ENCODE measurements at regions not wholly inside any gene's neighbourhood (a gene's known extent, or its start where the extent isn't known, plus 50 kb on each side); places are given as distances from the start of the nearest gene placed in this dataset.

DNA sequence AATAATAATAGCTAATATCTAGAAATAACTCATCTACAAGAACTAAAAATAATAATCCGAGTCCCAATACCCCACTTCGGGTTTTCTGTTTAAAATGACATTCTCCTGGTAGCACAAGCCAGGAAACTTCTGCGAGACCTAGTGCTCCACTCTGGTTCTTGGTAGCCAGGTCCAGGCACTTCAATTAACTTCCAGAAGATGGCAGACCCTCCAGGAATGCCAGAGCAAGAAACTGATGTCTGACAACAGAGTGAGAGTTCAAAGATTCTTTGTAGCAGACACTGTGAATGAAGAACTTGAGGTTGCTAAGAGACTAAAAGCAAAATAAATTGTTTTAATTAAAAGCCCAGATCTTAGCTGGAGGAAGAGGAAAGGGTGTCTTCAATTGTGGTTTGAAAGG, 1963.3 kb upstream of the CDH9 start:
- WGBS, 3 donors, result 82 to 87% (median 82%) methylated on average over 3 of the region's 3 CpGs
- DNase-seq, result no peak
- intact Hi-C loops (cut with DNase I), result no loop called here
- Histone ChIP-seq H3K36me3 (no peaks in the 10 kb centered on the region), H3K9me3 (no peaks in the 10 kb centered on the region), H3K4me1 (ENCODE audit: insufficient read depth) (no peaks in the 10 kb centered on the region), H3K4me3 (no peak overlapping the region), H3K27me3 (peaks cover 3% of the 10 kb centered on the region), H3K27ac (no peak overlapping the region)
- TF ChIP-seq, protein P1, sequence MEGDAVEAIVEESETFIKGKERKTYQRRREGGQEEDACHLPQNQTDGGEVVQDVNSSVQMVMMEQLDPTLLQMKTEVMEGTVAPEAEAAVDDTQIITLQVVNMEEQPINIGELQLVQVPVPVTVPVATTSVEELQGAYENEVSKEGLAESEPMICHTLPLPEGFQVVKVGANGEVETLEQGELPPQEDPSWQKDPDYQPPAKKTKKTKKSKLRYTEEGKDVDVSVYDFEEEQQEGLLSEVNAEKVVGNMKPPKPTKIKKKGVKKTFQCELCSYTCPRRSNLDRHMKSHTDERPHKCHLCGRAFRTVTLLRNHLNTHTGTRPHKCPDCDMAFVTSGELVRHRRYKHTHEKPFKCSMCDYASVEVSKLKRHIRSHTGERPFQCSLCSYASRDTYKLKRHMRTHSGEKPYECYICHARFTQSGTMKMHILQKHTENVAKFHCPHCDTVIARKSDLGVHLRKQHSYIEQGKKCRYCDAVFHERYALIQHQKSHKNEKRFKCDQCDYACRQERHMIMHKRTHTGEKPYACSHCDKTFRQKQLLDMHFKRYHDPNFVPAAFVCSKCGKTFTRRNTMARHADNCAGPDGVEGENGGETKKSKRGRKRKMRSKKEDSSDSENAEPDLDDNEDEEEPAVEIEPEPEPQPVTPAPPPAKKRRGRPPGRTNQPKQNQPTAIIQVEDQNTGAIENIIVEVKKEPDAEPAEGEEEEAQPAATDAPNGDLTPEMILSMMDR (IDR thresholded peaks at IDR 0.05), result no peak
- TF ChIP-seq EP300 (IDR thresholded peaks at IDR 0.05), result no peak
- no peak for TF ChIP-seq POLR2A (IDR thresholded peaks at IDR 0.05)

DNA sequence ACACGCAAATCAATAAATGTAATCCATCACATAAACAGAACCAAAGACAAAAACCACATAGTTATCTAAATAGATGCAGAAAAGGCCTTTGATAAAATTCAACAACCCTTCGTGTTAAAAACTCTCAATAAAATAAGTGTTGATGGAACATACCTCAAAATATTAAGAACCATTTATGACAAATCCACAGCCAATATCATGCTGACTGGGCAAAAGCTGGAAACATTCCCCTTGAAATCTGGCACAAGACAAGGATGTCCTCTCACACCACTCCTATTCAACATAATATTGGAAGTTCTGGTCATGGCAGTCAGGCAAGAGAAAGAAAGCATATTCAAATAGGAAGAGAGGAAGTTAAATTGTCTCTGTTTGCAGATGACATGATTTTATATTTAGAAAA, 1946.3 kb upstream of the CDH9 start:
- DNase-seq, result no peak
- WGBS, 3 donors, result 63 to 83% (median 73%) methylated on average over 2 of the region's 2 CpGs
- TF ChIP-seq EP300 (IDR thresholded peaks at IDR 0.05) (no peak), POLR2A (IDR thresholded peaks at IDR 0.05) (no peak)
- TF ChIP-seq, protein P1 (IDR thresholded peaks at IDR 0.05), result no peak
- Histone ChIP-seq H3K4me3 (no peak overlapping the region), H3K9me3 (no peaks in the 10 kb centered on the region), H3K27me3 (no peaks in the 10 kb centered on the region), H3K4me1 (ENCODE audit: insufficient read depth) (no peaks in the 10 kb centered on the region), H3K27ac (no peak overlapping the region), H3K36me3 (no peaks in the 10 kb centered on the region)
- intact Hi-C loops (cut with DNase I), result no loop called here

- 90 to 96% (median 93%) methylated on average over 2 of the region's 2 CpGs for WGBS, 3 donors
Observed at GRCh38 chr5:28975508-28975907, 1937.1 kb upstream of the CDH9 start.

DNA sequence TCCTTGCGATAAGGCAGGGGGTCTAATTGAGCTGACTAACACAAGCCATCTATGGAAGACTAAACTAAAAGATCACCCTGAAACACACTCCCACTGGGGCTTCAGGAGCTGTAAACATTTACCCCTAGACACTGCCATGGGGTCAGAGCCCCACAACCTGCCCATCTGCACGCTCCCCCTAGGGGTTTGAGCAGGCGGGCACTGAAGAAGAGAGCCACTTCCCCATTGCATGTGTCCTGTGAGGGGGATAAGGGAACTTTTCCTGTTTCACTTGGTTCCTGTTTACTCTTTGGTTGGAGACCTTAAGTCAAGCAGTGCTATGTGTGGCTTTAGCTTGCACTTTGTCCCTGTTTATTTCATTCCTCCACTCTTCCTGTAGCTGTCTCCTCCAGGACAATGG, 1929.5 kb upstream of the CDH9 start:
- no peaks in the 10 kb centered on the region for H3K36me3 ChIP-seq
- H3K4me3 ChIP-seq, result no peak overlapping the region
- WGBS, 3 donors, result 82 to 87% (median 86%) methylated on average over 3 of the region's 3 CpGs
- no peaks in the 10 kb centered on the region for H3K4me1 ChIP-seq (ENCODE audit: insufficient read depth)
- H3K27me3 ChIP-seq, result no peaks in the 10 kb centered on the region
- intact Hi-C loops (cut with DNase I), result no loop called here
- H3K9me3 ChIP-seq, result no peaks in the 10 kb centered on the region
- H3K27ac ChIP-seq, result no peak overlapping the region
- TF ChIP-seq EP300 (IDR thresholded peaks at IDR 0.05) (no peak), POLR2A (IDR thresholded peaks at IDR 0.05) (no peak)
- TF ChIP-seq, protein P1 (IDR thresholded peaks at IDR 0.05), result no peak
- no peak for DNase-seq

More at GRCh38 chr5:28975508-28975907, 1937.1 kb upstream of the CDH9 start:
- Histone ChIP-seq H3K4me3 (no peak overlapping the region), H3K27ac (no peak overlapping the region), H3K4me1 (ENCODE audit: insufficient read depth) (no peaks in the 10 kb centered on the region), H3K36me3 (no peaks in the 10 kb centered on the region), H3K9me3 (no peaks in the 10 kb centered on the region), H3K27me3 (no peaks in the 10 kb centered on the region)
- TF ChIP-seq, protein P1 (IDR thresholded peaks at IDR 0.05), result no peak
- TF ChIP-seq EP300 (IDR thresholded peaks at IDR 0.05) (no peak), POLR2A (IDR thresholded peaks at IDR 0.05) (no peak)
- intact Hi-C loops (cut with DNase I), result no loop called here
- no peak for DNase-seq

- Histone ChIP-seq H3K9me3 (no peaks in the 10 kb centered on the region), H3K27ac (no peak overlapping the region), H3K4me3 (no peak overlapping the region), H3K36me3 (no peaks in the 10 kb centered on the region), H3K4me1 (ENCODE audit: insufficient read depth) (no peaks in the 10 kb centered on the region), H3K27me3 (no peaks in the 10 kb centered on the region)
- TF ChIP-seq POLR2A (IDR thresholded peaks at IDR 0.05) (no peak), EP300 (IDR thresholded peaks at IDR 0.05) (no peak)
- TF ChIP-seq, protein P1 (IDR thresholded peaks at IDR 0.05), result no peak
- intact Hi-C loops (cut with DNase I), result no loop called here
- DNase-seq, result no peak
Observed at GRCh38 chr5:28961816-28962215, 1923.4 kb upstream of the CDH9 start.

All from ovary (tissue), 7 donors.